GM21515 (cell line): ENCODE measurements at regions not wholly inside any gene's neighbourhood (a gene's known extent, or its start where the extent isn't known, plus 50 kb on each side); places are given as distances from the start of the nearest gene placed in this dataset.
A peak's percentile ranks its signal among the peaks of the same experiment; 100 is the strongest.
"Not testable (repeated sequence)": the region's sequence is repeated elsewhere in the genome, so short reads cannot be mapped to it uniquely, and the experiment has no call there.

Experiments
- ATAC-seq: cut with Tn5 transposase; IDR thresholded peaks from one replicate; pipeline ENCODE4 v1.9.1; 2021; ENCODE audit not compliant: unreplicated experiment

DNA sequence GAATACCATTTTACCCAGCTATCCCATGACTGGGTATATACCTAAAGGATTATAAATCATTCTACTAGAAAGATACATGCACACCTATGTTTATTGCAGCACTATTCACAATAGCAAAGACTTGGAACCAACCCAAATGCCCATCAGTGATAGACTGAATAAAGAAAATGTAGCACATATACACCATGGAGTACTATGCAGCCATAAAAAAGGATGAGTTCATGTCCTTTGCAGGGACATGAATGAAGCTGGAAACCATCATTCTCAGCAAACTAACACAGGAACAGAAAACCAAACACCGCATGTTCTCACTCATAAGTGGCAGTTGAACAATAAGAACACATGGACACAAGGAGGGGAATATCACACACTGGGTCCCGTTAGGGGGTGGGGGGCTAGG lies 191.9 kb upstream of the POU5F2 start:
- ATAC-seq: not testable (repeated sequence)

DNA sequence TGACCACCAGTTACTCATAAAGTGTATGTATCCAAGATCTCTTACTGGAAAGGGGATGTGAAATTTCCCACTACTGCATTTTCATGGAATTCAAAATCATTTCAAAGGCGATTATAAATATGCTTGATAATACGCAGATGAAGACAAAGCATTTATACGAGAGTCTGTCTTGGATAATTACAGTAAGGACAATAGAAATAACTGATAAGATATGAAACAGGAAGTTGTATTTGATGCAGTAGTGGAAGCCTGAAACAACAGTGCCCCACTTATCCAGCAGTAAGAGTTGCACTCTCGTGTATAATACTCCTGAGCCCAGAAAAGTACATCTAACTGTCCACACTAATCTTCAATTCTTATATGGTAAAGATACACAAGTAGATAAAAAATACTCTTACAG lies 188.7 kb upstream of the POU5F2 start:
- no peak for ATAC-seq

DNA sequence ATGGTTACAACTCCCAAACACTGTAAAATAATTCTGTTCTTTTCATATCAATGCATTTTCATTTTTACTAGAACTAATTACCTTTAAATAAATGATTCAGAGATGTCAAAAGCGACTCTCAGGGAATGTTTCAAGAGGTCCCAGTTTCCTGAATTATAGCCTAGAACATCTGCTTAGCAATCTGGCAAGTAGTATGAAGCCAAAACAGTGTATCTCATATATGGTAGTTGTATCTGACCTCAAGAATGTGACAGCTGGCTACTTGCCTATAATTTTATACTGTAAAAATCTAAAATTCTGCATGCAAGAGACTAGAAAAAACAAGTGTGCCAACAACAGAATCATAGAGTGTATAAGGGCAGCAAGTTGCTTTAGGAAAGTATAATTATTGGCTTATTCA lies 187.7 kb upstream of the POU5F2 start:
- no peak for ATAC-seq

DNA sequence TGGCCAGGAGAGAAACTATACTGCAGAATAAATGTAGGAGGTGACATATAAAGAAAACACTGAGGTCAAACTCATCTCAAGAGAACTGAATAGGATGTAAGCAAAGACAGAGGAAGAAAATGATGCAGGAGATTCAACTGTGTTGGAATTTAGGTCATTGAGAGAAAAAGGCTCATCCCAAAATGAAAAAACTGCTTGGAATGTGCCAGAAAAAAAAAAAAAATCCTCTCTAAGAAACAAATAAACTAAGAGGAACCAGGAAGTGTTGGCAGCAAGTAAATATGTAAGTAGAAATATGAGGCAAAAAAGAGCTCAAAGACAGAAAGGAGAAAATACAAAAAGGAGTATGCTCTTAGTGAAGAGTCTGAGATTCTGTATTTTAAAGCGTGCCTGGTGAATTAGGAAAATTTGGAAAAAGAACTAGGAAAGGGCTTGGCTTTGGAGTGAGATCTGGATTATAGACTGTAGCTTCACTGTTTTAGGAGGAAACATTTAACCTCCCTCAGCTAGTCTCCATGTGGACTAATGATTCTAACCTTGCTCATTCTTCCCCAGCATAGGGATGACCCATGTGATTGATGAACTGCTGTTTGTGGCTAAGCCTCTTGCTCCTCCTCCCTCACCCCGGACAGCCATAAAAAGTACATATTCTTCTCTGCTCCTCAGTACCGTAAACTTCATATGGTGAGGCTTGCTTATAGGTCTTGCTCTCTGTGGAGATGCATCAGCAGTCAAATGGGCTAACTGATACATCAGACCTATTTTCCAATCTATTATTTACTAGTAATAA lies 185.6 kb upstream of the POU5F2 start:
- ATAC-seq: no peak

DNA sequence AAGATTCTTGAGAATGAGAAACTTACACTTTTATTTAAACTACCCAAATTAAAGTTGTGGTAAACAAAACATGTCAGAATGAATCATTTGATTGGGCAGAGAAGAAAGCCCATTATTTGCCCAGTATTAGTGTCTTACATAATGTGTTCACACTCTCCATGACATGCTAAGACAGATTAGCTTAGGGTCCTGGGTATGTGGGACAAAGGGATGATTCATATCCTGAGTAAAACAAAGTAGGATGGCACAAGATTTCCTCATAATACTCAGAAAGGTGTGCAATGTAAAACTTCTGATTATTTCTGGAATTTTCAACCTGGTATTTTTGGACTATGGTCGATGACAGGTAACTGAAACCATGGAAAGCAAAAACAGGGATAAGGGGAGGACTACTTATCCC lies 183.9 kb upstream of the POU5F2 start:
- no peak for ATAC-seq

DNA sequence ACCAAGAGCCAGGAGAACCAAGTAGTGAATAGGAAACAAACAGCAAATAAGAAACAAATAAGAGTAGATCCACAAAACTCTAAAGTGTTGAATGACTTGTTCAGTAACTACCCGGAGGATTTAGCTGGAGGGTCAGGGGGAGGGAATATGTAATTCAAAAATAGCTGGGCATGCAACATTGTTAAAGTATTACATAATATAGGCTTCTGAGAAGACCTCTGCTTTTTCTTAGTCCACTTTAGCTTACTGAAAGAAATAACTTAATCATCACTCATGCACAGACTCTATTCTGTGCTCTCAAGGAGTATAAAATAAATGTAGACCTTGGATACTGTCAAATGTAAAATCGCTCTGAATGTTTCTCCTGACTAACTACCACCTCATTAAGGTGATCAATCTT lies 183.2 kb upstream of the POU5F2 start:
- no peak for ATAC-seq

DNA sequence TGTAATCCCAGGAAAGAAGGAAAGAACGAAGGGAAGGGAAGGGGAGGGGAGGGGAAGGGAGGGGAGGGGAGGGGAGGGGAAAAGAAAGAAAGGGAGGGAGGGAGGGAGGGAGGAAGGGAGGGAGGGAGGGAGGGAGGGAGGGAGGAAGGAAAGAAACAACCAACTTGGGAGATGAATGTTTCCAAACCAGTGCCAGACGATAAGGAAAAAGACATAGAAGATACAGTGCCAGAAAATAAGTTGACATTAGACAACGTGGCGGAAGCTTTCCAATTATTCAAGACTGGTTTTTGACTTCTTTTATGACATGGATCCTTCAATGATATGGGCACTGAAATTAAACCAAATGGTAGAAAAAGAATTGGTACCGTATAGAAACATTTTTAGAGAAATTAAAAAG lies 181.2 kb upstream of the POU5F2 start:
- no peak for ATAC-seq

DNA sequence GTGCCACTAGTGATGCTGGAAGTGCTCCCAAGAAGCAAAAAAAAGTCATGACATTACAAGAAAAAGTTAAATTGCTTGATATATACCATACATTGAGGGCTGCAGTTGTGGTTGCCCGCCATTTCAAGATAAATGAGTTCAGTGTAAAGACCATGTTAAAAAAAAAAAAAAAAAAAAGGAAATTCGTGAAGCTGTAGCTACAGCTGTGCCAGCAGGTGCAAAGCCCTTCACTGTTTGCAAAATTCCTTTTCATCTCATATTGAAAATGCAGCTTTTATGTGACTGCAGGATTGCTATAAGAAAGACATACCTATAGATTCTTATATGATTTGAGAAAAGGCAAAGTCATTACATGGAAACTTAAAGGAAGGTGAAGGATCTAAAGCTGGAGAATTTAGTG lies 179.6 kb upstream of the POU5F2 start:
- no peak for ATAC-seq

DNA sequence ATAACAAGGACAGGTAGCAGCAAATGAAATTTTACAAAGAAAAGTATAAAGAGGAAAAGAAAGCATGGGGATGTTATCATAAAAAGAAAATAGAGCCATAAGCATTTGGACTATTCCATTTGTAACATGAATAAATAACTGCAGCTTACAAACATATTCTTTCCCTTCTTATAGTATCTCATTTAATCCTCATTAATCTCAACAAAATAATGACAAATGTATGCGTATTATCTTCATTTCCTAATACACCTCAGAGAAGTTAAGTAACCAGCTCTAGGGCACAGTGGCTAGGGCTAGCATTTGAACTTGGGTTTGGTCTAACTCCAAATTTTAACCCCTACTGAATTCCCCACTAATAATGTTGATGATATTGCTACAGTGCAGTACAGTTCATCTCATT lies 175.5 kb upstream of the POU5F2 start:
- ATAC-seq: no peak

DNA sequence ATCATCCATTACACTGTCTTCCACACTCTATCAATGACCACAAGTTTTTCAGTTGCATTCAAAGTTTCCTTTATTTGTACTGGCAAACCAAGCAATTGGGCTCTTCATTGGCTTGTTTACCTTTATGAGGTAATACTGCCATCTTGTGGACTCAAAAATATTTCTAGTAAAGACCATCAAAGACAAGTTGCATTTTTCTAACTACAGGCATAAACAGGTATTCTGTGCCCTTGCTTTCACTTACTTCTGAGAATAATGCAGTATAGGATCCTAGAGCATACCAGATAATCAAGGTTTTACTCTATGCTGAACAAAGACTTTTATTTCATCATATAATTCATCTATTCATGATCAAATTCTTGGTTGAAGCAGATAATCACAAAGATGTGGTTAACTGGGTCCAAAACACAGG lies 173.7 kb upstream of the POU5F2 start:
- peak; percentile 81 for ATAC-seq

DNA sequence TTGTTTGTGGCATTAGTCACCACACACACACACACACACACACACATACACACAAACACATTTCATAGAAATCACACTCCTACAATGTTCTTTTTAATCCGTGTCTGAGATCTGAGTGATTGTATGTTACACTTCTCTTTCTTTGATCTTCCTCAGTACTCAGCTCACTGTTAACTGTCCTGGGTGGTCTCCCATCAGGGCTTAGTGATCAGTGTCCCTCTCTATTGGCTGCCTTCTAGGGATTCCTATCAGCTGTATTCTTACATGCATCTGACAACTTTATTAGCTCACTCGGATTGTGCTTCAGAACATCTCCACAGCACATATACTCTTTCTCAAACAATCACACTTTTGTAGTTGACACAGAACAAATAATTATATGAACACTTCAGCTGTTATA lies 170.2 kb upstream of the POU5F2 start:
- ATAC-seq: no peak

DNA sequence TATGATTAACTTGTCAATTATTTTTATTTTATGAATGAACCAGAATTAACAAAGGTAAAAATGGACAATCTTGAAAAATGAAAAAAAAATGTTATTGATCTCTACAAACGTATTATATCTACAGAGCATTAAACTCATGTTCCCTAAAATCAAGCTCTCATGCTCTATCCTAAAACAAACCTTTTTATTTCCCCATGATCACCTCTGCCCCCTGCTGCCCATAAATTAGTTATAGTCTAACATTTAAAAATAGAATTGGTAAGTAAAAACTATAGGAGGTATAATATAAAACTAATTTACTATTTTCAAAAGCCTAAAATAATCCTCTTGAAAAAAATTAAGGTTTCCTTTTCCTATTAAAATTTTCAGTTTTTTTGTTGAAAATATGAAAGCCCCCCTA lies 168.0 kb upstream of the POU5F2 start:
- ATAC-seq: no peak

DNA sequence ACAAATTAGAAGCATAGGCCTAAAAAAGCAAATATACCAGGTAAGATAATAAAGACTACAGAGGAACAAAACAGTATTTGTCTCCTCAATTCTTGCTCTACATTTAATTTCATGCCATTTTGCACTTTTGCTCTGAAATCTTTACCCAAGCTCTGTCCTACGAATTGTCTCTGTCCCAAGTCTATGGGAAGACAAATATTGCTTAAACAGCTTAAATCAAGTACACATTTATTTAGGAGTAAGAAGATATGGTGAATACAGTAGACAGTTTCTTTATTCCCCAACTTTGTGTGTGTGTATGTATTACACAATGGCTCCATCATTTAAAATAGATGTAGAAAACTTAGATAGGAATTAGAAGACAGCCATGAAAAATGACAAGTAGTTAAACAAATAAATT lies 163.5 kb upstream of the POU5F2 start:
- no peak for ATAC-seq

DNA sequence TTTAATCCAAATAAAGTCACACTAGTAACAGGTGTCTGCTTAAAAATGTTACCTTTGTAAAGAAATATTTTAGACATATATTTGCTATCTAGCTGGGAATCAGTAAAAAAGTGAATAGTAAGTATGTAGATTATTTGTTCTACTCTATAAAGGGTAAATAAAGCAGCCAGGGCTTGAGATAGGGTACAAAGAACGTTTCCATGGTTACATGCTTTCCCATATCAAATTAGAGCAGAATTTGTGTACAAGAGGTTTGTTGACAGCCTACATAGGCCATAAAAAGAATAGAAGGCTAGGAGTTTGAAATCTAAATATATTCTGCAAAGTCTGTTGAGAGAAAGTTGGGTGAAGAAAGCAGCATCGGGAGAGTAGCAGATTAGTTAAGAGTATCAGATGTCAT lies 160.9 kb upstream of the POU5F2 start:
- no peak for ATAC-seq

DNA sequence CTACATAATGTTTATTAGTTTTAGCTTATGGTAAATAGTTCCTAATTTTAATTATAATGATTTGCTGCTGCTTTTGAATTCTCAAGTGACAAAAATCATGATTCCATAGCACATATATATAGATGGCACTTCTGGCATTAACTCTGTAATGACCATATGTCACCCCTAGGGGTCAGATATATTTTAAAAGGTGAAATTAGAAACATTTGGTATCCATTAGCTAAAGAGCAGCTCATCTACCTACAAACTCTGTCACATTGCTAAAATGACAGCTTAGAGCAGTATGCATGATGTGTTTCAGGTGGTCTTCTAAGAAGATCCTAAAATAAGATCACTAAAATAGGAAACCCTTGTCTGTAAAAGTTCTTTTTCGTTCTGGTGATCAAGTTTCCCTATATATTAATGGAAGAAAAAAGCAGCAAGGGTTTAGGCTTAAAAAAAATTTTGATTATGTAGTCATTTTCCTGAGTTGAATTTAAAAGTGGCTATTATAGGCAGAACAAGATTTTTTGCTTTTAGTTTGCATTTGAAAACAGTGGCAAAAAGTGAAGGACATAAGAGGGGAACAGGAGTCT lies 157.7 kb upstream of the POU5F2 start:
- ATAC-seq: peak; percentile 87

DNA sequence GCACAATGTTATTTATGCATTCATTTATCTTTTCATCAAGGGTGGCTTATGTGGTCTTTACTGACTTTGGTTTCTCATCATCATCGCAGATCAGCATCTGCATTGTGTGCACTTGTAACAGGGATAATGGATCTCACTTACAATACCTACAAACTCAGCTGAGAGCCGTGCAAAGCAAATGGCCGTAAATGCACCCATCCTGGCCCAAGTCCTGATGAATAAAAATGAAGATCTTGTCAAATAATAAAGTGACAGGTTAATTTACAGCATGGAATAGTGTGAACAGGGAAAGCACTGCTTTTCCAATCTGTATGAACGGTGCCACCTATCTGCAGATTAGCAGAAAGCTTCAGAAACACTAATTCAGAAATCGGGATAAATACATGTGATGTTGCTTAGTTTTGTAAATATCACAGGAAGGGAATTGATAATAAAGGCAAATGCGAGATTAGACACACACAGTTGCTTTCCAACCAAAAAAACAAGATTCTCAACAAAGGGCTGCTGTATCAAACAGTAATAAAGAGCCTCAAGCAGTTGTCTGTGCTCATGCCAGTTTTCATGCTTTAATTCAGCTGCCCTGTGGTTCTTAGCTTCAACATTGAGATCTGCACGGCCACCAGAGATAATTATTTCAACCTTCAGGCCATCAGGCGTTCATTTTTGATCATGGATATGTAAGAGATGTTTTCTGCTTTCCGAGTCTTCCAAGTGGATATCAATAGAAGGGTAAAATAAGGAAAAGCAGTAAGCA lies 153.4 kb upstream of the POU5F2 start:
- no peak for ATAC-seq

DNA sequence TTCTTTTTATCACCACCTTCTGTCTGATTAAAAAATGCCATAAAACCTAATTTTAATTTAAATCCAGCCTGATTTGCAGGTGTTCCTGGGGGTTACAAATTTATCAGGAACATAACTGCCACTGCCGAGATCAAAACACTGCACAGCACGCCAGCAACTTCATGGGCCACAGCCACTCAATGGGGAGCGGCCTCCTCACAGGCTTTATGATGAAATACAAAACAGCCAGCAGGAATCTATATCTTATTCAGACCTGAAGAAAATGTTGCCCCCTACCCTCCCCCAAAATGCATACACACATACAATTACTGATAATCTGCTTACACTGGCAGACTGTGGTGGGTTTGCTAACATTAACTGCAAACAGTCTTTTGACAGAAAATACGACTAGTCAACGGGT lies 151.7 kb upstream of the POU5F2 start:
- ATAC-seq: no peak

DNA sequence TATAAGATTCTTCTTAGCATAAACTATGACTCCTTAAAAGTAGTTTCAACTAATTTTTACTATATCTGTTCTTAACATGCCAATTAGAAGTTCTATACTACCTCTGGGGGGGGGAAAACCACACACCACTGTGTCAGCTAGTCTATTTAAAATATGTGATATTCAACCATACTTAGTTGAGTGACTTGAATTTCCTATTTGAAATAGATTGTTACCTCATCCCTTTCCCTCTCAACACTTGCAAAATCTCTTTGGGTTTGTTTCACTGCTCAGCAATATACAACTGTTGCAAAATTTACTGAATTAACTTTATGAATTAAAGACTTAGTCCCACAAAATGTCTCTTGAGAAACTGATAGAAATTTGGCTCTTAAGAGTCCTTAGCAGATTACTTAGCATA lies 151.1 kb upstream of the POU5F2 start:
- no peak for ATAC-seq

DNA sequence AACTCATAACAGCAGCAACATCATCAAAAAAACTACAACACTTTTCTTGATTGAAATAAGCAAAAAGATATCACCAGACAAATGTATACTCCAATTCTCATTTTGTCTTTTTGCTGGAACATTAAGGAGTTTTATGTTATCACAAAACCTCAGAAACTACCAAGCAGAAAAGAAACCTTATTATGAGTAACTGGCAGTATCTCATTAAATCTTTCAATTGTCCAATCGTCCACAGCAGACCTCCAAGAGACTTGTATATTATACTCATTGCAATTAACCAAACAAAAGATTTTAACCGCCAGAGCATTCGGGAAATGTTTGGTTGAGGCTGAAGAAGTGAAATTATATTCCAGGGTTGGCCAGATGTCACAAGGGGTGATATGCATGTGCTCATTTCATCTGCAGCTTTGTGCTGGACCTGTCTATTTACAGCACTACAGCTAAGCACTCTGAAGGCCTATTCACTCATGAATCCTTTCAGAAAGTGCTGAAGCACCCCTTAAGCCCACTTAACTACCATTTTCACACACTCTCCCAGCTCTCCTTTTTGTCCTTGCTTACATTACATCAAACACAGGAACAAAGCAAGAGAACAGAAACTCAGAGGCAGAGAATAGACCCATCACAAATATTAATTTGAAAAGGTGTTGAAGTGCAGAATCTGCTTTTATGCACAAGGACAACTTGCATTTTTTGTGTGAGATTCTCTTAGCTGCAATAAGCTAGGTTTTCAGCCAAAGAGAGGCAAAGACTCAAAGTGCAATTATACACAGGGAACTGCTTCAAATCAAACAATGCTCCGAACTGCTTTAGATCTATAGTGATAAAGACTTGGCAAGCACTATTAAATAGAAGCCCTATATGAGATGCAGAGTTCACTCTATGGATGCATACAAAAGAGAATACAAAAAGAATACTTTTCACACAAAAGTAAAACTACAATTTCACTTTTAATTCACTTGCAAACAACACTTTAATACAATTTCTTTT lies 150.4 kb upstream of the POU5F2 start:
- no peak for ATAC-seq

DNA sequence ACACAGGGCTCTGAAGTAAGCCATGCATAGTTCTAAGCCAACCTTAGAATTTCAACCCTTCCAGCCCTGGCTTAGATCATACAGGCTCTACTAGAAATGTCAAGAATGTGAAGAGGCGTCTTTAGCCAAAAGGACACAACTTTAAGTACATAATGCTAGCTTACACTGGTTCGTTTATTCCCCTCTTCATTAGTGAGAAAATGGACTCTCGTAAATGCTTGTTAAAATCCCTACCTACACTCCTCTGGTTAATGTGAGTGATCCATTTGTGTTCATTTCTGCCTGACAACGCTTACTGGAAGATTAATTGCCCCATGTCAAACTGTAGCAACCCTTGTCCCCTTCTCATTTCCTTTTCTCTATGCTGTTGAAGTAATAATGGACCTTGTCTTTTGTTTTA lies 149.3 kb upstream of the POU5F2 start:
- ATAC-seq: no peak

DNA sequence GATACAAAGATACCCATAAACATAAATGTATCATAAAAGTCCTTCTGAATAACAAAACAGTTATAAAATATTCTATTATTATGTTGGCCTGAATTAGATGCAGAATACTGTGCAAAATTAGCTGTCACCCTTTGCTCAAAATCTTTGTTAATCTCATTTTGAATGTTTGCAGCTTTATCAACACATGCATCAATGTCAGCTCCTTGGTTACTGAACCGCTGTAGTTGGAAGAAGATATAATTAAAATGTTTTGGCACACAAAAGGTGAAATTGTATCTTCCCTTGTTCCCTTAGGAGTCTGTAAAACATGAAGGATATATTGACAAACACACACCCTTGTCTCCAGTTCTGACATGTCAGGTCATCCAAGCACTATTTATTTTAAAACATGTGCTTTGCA lies 146.3 kb upstream of the POU5F2 start:
- ATAC-seq: no peak
